ENCODE measurements at regions not wholly inside any gene's neighbourhood (a gene's known extent, or its start where the extent isn't known, plus 50 kb on each side); places are given as distances from the start of the nearest gene placed in this dataset.

- TF ChIP-seq KLF10 (tag by site-specific recombination; IDR thresholded peaks at IDR 0.05) (no peak), ZNF175 (tag by site-specific recombination; IDR thresholded peaks at IDR 0.05) (no peak), ZNF624 (tag by site-specific recombination; IDR thresholded peaks at IDR 0.05) (no peak), ZNF404 (tag by site-specific recombination; IDR thresholded peaks at IDR 0.05) (no peak), ELK4 (IDR thresholded peaks at IDR 0.05; ENCODE audit: borderline replicate concordance, low read depth, low read length) (no peak), AEBP2 (tag by site-specific recombination; IDR thresholded peaks at IDR 0.05; ENCODE audit: borderline replicate concordance) (no peak), ZNF169 (tag by site-specific recombination; IDR thresholded peaks at IDR 0.05) (no peak), ZNF645 (tag by site-specific recombination; IDR thresholded peaks at IDR 0.05) (no peak), INSM2 (tag by site-specific recombination; IDR thresholded peaks at IDR 0.05) (no peak), ZNF830 (tag by site-specific recombination; IDR thresholded peaks at IDR 0.05; ENCODE audit: low read depth) (no peak), ZNF324 (tag by site-specific recombination; IDR thresholded peaks at IDR 0.05) (no peak)
These were observed 126.4 kb downstream of the ASB1 start (continued) for GRCh38 chr2:238553159-238553558.

- ChIA-PET POLR2A (no interaction called here), CTCF (interaction anchor here (0.6 kb wide), 1 partner anchor 432 kb away, joined by 6 read pairs; no protein-coding TSS in a partner anchor)
- H3K4me3 ChIP-seq (ENCODE audit: low read depth, low read length): no peak overlapping the region
These were observed 128.0 kb downstream of the ASB1 start for GRCh38 chr2:238554468-238555315.

More at GRCh38 chr2:238554468-238555315, 128.0 kb downstream of the ASB1 start:
- Histone ChIP-seq H3K4me1 (ENCODE audit: control insufficient read depth, insufficient read depth, low read length) (no peaks in the 10 kb centered on the region), H3K9me3 (ENCODE audit: control insufficient read depth, insufficient read depth, low read depth, low read length) (no peaks in the 10 kb centered on the region), H3K27ac (ENCODE audit: extremely low read depth, low read depth, low read length) (no peak overlapping the region), H3K36me3 (ENCODE audit: control insufficient read depth in 2 of 2, insufficient read depth in 1 of 2, low read length in 2 of 2) (no peaks in the 10 kb centered on the region)
- TF ChIP-seq ZNF658 (tag by site-specific recombination; IDR thresholded peaks at IDR 0.05) (no peak), SCRT1 (tag by site-specific recombination; IDR thresholded peaks at IDR 0.05; ENCODE audit: borderline replicate concordance) (no peak), ZNF274 (IDR thresholded peaks at IDR 0.05; ENCODE audit: low read length) (no peak), ZNF274 (tag by site-specific recombination; IDR thresholded peaks at IDR 0.05; ENCODE audit: borderline replicate concordance) (no peak), AEBP2 (tag by site-specific recombination; IDR thresholded peaks at IDR 0.05; ENCODE audit: borderline replicate concordance) (no peak), MZF1 (tag by site-specific recombination; IDR thresholded peaks at IDR 0.05; ENCODE audit: borderline replicate concordance) (no peak), SALL2 (tag by site-specific recombination; IDR thresholded peaks at IDR 0.05; ENCODE audit: borderline replicate concordance) (no peak), GLIS2 (tag by site-specific recombination; IDR thresholded peaks at IDR 0.05) (no peak), YY2 (tag by site-specific recombination; IDR thresholded peaks at IDR 0.05) (no peak), ZNF621 (tag by site-specific recombination; IDR thresholded peaks at IDR 0.05) (no peak), ZNF596 (tag by site-specific recombination; IDR thresholded peaks at IDR 0.05) (no peak), RBAK (tag by site-specific recombination; IDR thresholded peaks at IDR 0.05) (no peak), ZNF366 (tag by site-specific recombination; conservative IDR thresholded peaks at IDR 0.05) (no peak), OVOL3 (tag by site-specific recombination; IDR thresholded peaks at IDR 0.05) (no peak)
